Occipital lobe (tissue), 1 donor: ENCODE measurements at regions not wholly inside any gene's neighbourhood (a gene's known extent, or its start where the extent isn't known, plus 50 kb on each side); places are given as distances from the start of the nearest gene placed in this dataset.
"Not testable (repeated sequence)": the region's sequence is repeated elsewhere in the genome, so short reads cannot be mapped to it uniquely, and the experiment has no call there.

Experiments
- DNase-seq: peaks from one replicate; lab custom pipeline; 2025; lab: John Stamatoyannopoulos, UW

- DNase-seq = no peak
Observed at GRCh38 chr3:88671573-88671972, 435.8 kb upstream of the EPHA3 start.

DNA sequence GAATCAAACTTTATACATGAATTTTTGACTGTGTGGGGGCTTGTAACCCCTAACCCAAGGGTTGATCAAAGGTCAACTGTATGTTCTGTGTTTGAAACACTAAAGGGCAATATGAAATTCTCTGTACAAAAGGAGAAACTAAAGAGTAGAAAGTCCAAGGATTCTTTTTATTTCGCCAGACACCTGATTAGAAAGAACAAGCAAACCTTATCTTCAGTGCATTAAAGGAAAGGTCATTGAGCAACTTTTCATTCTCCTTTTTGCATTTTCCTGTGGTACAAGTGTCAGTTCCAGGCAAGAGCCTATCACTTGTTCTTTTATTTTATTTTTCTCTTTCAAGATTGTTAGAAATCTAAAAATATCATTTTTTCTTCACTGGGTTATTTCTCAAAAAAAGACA lies 430.1 kb upstream of the EPHA3 start:
- no peak for DNase-seq

DNA sequence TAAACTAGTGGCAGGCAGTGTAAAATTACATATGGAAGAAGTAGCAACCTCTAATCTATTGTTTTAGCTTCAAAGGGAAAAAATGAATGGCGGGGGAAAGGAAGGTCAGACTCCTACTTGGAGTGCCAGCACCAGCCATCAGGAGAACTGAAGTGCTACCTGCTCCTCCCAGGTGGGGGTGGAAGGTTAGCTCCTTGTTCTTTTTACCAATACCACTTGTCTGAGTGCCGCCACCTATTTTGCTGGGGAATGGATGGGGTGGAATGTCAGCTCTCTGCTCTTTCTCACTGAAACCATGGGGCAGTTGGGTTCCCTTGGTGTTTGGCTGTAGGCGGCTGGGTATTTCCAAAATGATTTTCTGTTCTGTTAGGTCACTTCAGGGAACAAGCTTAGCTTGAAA lies 428.7 kb upstream of the EPHA3 start:
- DNase-seq = no peak

DNA sequence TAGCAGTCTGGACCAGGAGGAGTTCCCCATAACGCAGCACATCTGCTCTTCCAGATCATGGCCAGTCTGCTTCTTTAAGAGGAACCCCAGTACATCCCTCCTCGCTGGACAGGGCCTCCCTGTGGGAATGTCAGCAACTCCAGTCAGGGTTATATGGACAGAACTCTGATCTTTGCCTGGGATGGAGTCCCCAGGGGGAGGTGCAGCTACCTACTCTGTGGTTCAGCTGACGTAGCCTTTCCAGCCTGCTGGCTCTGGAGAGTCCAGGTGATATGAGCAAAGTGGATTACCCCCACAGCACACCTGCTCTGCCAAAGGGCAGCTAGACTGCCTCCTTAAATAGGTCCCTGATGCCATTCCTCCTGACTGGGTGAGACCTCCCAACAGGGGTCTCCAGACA lies 417.1 kb upstream of the EPHA3 start:
- DNase-seq = no peak

DNA sequence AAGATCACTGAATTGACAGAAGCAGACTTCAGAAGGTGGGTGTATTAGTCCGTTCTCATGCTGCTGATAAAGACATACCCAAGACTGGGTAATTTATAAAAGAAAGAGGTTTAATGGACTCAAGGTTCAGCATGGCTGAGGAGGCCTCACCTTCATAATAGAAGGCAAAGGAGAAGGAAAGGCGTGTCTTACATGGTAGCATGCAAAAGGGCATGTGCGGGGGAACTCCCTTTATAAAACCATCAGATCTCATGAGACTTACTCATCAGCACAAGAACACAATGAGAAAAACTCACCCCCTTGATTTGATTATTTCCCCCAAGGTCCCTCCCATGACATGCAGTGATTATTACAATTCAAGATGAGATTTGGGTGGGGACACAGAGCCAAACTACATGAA lies 416.3 kb upstream of the EPHA3 start:
- DNase-seq = no peak

DNA sequence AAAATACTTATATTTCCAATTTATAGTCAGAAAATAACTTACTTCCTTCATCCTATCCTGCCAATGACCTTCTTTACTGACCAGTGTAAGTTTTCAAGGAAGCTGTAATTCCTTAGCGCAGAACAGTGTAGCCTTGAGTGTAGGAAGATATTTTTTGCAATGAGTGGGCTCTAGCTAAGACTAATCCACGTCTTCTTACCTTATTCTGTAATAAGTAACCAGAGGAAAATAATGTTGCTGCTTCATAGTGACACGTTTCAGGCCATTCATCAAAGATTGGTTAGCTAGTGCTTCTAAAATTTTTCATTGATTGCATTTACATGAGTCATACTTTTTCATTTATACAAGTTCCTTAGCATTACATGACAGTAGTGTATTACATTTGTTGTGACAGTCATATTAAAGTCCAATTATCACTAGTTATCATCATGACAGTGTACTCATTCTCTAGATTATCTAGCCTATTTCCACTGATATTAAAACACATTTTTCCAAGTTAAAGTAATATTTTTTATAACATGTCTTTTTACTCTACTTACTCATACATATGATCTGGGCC lies 403.8 kb upstream of the EPHA3 start:
- DNase-seq = no peak

DNA sequence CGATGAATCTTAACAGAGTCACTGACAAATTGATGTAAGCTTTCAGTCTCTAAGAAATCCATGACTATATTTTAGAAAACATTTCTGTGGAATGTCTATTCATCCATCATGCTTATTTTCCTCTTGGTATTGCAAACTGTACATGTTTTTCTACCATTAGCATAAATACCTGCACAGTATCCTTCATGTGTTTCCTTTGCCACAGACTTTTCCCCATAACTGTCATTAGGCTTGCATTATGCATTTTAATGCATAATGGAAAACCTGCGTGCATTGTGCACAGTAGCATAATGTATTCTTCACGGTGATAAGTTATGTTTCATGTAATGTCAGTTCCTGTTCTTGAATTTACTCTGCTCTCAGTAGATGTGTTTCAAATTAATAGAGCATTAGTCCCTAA lies 403.1 kb upstream of the EPHA3 start:
- no peak for DNase-seq

GRCh38 chr3:88707837-88708236 lies 399.6 kb upstream of the EPHA3 start:
- no peak for DNase-seq

DNA sequence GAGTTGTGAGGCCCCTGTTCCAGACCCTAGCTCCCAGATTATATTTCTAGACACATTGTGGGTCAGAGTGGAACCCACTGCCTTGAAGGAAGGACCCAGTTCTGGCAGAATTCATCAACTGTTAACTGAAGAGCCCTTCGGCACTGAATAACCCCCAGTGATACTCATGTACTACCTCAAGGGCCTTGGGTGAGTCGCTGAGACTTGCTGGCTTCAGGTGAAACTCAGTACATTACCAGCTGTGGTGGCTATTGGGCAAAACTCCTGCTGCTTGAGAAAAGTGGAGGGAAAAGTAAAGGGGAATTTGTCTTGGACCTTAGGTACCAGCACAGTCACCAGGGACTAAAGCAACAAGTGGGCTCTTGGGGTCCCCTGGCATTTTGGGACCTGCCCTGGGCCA lies 394.9 kb upstream of the EPHA3 start:
- no peak for DNase-seq

- no peak for DNase-seq
Observed at GRCh38 chr3:88713233-88713691, 394.2 kb upstream of the EPHA3 start.

DNA sequence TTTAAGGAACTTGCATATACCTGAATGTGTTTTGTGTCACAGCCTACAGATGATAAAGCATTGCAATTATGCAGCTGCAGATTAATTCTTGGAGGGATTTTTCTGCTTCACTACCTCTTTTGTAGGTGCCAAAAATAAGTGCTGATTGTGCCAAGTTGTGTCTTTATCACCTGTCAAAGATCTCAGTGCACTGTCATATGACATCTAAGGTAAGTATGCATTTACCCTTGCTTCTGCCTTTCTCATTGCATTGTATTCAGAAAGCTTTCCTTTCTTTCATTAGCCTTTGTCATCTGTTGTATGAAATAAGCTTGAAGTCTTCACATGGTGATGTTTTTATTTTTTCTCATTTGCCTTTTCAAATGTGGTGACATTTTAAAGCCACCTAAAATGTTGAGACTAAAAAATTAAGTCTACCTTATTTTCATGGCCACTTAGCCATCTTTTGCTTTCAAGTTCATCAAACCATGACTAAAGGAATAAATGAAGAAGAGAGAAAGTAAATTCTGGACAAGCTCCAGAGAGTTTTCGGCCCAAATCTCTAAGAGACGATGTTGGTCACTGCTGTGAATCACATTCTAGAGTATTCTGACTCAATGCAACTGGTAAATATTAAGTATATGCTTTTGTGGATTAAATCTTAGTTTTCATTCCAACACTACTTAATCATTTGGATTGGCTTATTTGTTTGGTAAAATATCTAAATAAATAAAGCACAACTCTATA lies 381.8 kb upstream of the EPHA3 start:
- DNase-seq = no peak

DNA sequence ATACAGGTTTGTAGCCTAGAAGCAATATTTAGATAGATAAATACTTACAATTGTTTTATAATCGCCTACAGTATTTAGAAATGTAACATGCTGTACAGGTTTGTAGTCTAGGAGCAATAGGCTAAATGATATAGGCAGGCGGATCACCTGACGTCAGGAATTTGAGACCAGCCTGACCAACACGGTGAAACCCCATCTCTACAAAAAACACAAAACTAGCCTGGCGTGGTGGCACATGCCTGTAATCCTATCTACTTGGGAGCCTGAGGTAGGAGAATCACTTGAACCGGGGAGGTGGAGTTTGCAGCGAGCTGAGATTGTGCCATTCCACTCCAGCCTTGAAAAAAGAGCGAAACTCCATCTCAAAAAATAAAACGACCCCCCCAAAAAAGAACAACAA lies 375.2 kb upstream of the EPHA3 start:
- DNase-seq = no peak

- DNase-seq = no peak
Observed at GRCh38 chr3:88742106-88742505, 365.3 kb upstream of the EPHA3 start.

- no peak for DNase-seq
Observed at GRCh38 chr3:88742674-88743507, 364.5 kb upstream of the EPHA3 start.

GRCh38 chr3:88744896-88745295 lies 362.5 kb upstream of the EPHA3 start:
- DNase-seq = no peak

GRCh38 chr3:88747145-88747544 lies 360.3 kb upstream of the EPHA3 start:
- DNase-seq = not testable (repeated sequence)

- DNase-seq = no peak
Observed at GRCh38 chr3:88758676-88759075, 348.7 kb upstream of the EPHA3 start.

DNA sequence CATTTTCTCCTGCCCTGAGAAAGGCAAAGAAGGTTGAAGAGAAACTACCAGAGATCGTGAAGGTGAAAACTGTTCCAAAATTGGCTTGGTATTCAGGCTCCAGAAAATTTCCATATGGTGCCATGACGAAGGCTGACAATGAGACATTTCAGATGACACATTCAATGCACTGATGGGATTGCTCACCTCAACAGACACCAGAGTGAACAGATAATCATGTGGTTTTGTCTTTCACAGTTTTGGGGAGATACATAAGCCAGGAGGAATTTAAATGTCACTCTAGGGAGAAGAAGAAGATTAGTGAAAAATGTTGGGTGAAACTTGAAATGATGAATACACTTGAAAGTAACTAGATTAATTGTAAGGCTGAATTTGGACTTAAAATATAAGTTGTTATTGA lies 339.7 kb upstream of the EPHA3 start:
- no peak for DNase-seq

DNA sequence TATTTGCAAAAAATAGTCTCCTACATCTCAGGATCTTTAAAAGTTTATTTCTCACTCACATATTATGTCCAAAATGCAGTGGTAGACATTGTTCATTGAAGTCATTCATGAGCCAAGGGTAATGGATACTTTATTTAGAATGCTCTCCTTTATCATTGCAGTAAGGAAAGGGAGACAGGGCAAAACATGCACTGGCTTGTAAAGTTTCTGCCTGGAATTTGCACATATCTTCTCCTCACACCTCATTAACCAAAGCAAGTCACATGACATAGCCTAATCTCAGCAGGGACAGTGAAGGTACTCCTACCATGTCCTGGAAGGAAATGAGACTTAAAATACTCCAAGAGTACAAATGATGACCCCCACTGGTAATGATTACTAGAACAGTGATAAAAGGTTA lies 333.7 kb upstream of the EPHA3 start:
- DNase-seq = no peak

DNA sequence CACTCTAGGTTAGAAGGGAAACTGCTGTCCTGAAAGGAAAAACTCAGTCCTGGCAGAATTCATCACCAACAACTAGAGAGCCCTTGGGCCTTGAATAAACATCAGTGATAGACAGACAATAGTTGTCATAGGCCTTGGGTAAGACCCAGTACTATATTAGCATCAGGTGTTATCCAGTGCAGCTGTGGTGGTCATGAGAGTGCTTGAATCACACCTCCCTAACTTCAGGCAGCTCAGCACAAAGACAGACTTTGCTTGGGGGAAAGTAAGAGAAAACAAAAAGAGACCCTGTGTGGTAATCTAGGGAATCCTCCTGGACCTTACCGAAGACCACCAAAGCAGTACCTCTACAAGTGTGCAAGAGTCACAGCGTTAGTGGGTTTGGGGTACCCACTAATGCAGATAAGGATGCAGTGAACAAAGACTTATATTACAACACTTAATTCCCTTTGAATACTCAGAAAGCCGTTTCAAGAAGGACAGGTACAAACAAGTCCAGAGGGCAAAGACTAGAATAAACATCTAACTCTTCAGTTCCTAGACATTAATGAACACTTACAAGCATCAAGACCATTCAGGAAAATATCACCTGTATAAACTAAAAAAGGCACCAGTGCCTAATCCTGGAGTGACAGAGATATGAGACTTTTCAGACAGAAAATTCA lies 332.3 kb upstream of the EPHA3 start:
- no peak for DNase-seq

DNA sequence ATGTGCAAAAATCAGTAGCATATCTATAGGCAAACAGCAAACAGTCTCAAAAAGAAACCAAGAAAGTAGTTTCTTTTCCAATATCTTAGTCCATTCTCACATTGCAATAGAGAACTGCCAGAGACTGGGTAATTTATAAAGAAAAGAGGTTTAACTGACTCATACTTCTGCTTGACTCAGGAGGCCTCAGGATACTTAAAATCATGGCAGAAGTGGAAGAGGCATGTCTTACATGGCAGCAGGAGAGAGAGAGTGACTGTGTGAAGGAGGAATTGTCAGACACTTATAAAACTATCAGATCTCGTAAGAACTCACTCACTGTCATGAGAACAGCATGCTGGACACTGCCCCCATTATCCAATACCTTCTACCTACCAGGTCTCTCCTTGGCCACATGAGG lies 327.9 kb upstream of the EPHA3 start:
- DNase-seq = no peak

- DNase-seq = no peak
Observed at GRCh38 chr3:88784925-88785324, 322.5 kb upstream of the EPHA3 start.
